ENCODE measurements at regions not wholly inside any gene's neighbourhood (a gene's known extent, or its start where the extent isn't known, plus 50 kb on each side); places are given as distances from the start of the nearest gene placed in this dataset.
"Not testable (repeated sequence)": the region's sequence is repeated elsewhere in the genome, so short reads cannot be mapped to it uniquely, and the experiment has no call there.

- no peak overlapping the region for H3K4me3 ChIP-seq (ENCODE audit: low read depth, low read length)
- no peak for DNase-seq (ENCODE audit: low read depth)
- TF ChIP-seq, protein P1, sequence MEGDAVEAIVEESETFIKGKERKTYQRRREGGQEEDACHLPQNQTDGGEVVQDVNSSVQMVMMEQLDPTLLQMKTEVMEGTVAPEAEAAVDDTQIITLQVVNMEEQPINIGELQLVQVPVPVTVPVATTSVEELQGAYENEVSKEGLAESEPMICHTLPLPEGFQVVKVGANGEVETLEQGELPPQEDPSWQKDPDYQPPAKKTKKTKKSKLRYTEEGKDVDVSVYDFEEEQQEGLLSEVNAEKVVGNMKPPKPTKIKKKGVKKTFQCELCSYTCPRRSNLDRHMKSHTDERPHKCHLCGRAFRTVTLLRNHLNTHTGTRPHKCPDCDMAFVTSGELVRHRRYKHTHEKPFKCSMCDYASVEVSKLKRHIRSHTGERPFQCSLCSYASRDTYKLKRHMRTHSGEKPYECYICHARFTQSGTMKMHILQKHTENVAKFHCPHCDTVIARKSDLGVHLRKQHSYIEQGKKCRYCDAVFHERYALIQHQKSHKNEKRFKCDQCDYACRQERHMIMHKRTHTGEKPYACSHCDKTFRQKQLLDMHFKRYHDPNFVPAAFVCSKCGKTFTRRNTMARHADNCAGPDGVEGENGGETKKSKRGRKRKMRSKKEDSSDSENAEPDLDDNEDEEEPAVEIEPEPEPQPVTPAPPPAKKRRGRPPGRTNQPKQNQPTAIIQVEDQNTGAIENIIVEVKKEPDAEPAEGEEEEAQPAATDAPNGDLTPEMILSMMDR (IDR thresholded peaks at IDR 0.05; ENCODE audit: insufficient read depth, low read depth, low read length, missing control alignments): no peak
Measured at GRCh38 chr4:130995988-130996387, 1900.0 kb downstream of the C4orf33 start.

GRCh38 chr4:131001371-131001770 lies 1905.4 kb downstream of the C4orf33 start:
- TF ChIP-seq, protein P1 (IDR thresholded peaks at IDR 0.05; ENCODE audit: insufficient read depth, low read depth, low read length, missing control alignments): no peak
- no peak for DNase-seq (ENCODE audit: low read depth)
- H3K4me3 ChIP-seq (ENCODE audit: low read depth, low read length): no peak overlapping the region

DNA sequence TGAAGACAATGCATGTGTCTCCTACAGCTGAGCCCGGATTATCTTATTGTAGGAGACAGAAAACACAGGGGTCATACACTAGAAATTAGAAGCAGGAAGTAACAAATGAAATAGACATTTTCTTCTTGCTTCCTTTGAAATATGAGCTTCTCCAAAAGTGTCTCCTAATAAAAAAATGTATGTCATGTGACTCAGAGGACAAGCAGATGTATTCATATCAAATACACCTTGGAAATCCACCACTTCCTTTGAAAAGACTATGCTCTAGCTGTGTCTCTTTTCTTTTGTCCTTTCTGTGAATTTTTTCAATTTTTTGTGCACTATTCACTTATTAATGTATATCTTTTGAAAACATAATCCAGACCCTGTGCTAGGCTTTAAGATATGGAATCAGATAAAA lies 1906.2 kb downstream of the C4orf33 start:
- TF ChIP-seq, protein P1 (IDR thresholded peaks at IDR 0.05; ENCODE audit: insufficient read depth, low read depth, low read length, missing control alignments): no peak
- no peak overlapping the region for H3K4me3 ChIP-seq (ENCODE audit: low read depth, low read length)
- no peak for DNase-seq (ENCODE audit: low read depth)

DNA sequence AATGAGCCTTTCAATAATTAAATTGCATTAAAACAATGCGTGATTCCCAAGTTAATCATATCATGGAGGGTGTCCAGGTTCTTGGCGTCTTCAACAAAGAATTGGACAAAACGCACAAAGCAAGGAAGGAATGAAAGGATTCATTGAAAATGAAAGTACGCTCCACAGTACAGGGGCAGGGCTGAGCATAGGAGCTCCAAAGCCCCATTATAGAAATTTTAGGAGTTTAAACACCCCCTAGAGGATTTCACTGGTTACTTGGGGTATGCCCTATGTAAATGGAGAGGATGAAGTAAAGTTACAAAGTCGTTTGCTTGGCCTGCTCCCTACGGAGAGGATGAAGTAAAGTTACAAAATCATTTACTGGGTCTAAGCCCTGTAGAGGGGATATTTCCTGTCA lies 1910.4 kb downstream of the C4orf33 start:
- no peak overlapping the region for H3K4me3 ChIP-seq (ENCODE audit: low read depth, low read length)
- TF ChIP-seq, protein P1 (IDR thresholded peaks at IDR 0.05; ENCODE audit: insufficient read depth, low read depth, low read length, missing control alignments): no peak
- no peak for DNase-seq (ENCODE audit: low read depth)

GRCh38 chr4:131011961-131012360 lies 1916.0 kb downstream of the C4orf33 start:
- not testable (repeated sequence) for H3K4me3 ChIP-seq (ENCODE audit: low read depth, low read length); DNase-seq (ENCODE audit: low read depth)

- DNase-seq (ENCODE audit: low read depth): no peak
- TF ChIP-seq, protein P1 (IDR thresholded peaks at IDR 0.05; ENCODE audit: insufficient read depth, low read depth, low read length, missing control alignments): no peak
- H3K4me3 ChIP-seq (ENCODE audit: low read depth, low read length): no peak overlapping the region
Measured at GRCh38 chr4:131013226-131013625, 1917.3 kb downstream of the C4orf33 start.

GRCh38 chr4:131026771-131027170 lies 1930.8 kb downstream of the C4orf33 start:
- H3K4me3 ChIP-seq (ENCODE audit: low read depth, low read length): no peak overlapping the region
- TF ChIP-seq, protein P1 (IDR thresholded peaks at IDR 0.05; ENCODE audit: insufficient read depth, low read depth, low read length, missing control alignments): no peak
- DNase-seq (ENCODE audit: low read depth): no peak

Measured in GM12865 (cell line).